NCI-H1417 (cell line): ENCODE measurements at regions not wholly inside any gene's neighbourhood (a gene's known extent, or its start where the extent isn't known, plus 50 kb on each side); places are given as distances from the start of the nearest gene placed in this dataset.
"Not testable (repeated sequence)": the region's sequence is repeated elsewhere in the genome, so short reads cannot be mapped to it uniquely, and the experiment has no call there.

ENCODE experiments used
- DNase-seq, 3 experiments: peaks; one replicate each; lab custom pipeline; 2025; lab: John Stamatoyannopoulos, UW

GRCh38 chr6:120511712-120512111 is 822.6 kb downstream of the TBC1D32 start:
- DNase-seq = no peak

GRCh38 chr6:120498711-120499110 is 835.6 kb downstream of the TBC1D32 start:
- DNase-seq = no peak

- DNase-seq = no peak
Observed at GRCh38 chr6:120496661-120497060, 837.6 kb downstream of the TBC1D32 start.

GRCh38 chr6:120493505-120493904 is 840.8 kb downstream of the TBC1D32 start:
- DNase-seq = no peak

GRCh38 chr6:120489941-120490340 is 844.3 kb downstream of the TBC1D32 start:
- DNase-seq = no peak

- DNase-seq = no peak
Observed at GRCh38 chr6:120484146-120484545, 850.1 kb downstream of the TBC1D32 start.

- no peak for DNase-seq
Observed at GRCh38 chr6:120478650-120479049, 855.6 kb downstream of the TBC1D32 start.

- DNase-seq = no peak
Observed at GRCh38 chr6:120473804-120474203, 860.5 kb downstream of the TBC1D32 start.

- no peak for DNase-seq
Observed at GRCh38 chr6:120468486-120468885, 865.8 kb downstream of the TBC1D32 start.

- DNase-seq = no peak
Observed at GRCh38 chr6:120451508-120451907, 882.8 kb downstream of the TBC1D32 start.

- DNase-seq = no peak
Observed at GRCh38 chr6:120447605-120448004, 886.7 kb downstream of the TBC1D32 start.

GRCh38 chr6:120432840-120433239 is 901.4 kb downstream of the TBC1D32 start:
- not testable (repeated sequence) for DNase-seq

GRCh38 chr6:120431841-120432240 is 902.4 kb downstream of the TBC1D32 start:
- DNase-seq = no peak

GRCh38 chr6:120411394-120411793 is 922.9 kb downstream of the TBC1D32 start:
- DNase-seq = no peak

GRCh38 chr6:120410586-120410985 is 923.7 kb downstream of the TBC1D32 start:
- peak in 1 of 3 experiments; percentile 12 for DNase-seq

- DNase-seq = no peak
Observed at GRCh38 chr6:120407696-120408095, 926.6 kb downstream of the TBC1D32 start.

GRCh38 chr6:120405947-120406346 is 928.3 kb downstream of the TBC1D32 start:
- peak in 2 of 3 experiments; percentile 1 to 31 for DNase-seq

GRCh38 chr6:120395784-120396183 is 938.5 kb downstream of the TBC1D32 start:
- DNase-seq = no peak

GRCh38 chr6:120395330-120395729 is 939.0 kb downstream of the TBC1D32 start:
- no peak for DNase-seq

- DNase-seq = no peak
Observed at GRCh38 chr6:120392941-120393340, 941.3 kb downstream of the TBC1D32 start.

- DNase-seq = no peak
Observed at GRCh38 chr6:120384671-120385070, 949.6 kb downstream of the TBC1D32 start.

- DNase-seq = no peak
Observed at GRCh38 chr6:120383681-120384080, 950.6 kb downstream of the TBC1D32 start.

GRCh38 chr6:120378582-120379220 is 955.6 kb downstream of the TBC1D32 start:
- DNase-seq = peak; percentile 4 to 65 (median 4)

- no peak for DNase-seq
Observed at GRCh38 chr6:120373185-120373584, 961.1 kb downstream of the TBC1D32 start.
